H9 (cell line): ENCODE measurements at regions not wholly inside any gene's neighbourhood (a gene's known extent, or its start where the extent isn't known, plus 50 kb on each side); places are given as distances from the start of the nearest gene placed in this dataset.

Experiments used
- DNase-seq: peaks from one replicate; pipeline ENCODE4 v3.0.0-alpha.2; 2017
- H2AFZ ChIP-seq: one replicate; pipeline ENCODE4 v1.6.1; 2013; ENCODE audit warnings: mild to moderate bottlenecking, low read length, control low read depth, moderate library complexity
- H2AK5ac ChIP-seq: 2 replicates; pipeline ENCODE4 v1.6.1; 2013; ENCODE audit warnings: low read length, control low read depth, mixed read lengths; ENCODE audit not compliant: insufficient read length
- H2BK120ac ChIP-seq: one replicate; pipeline ENCODE4 v1.6.1; 2013; ENCODE audit warnings: low read depth, mild to moderate bottlenecking, low read length, control low read depth, inconsistent platforms; ENCODE audit not compliant: poor library complexity, severe bottlenecking
- H2BK12ac ChIP-seq: 2 replicates; pipeline ENCODE4 v1.6.1; 2013; ENCODE audit warnings: low read length, control low read depth, mixed read lengths, low read depth; ENCODE audit not compliant: insufficient read length
- H2BK15ac ChIP-seq: 2 replicates; pipeline ENCODE4 v1.6.1; 2013; ENCODE audit warnings: low read depth, low read length, control low read depth
- H2BK20ac ChIP-seq: one replicate; pipeline ENCODE4 v1.6.1; 2013; ENCODE audit warnings: low read depth, mild to moderate bottlenecking, low read length, control low read depth, inconsistent platforms; ENCODE audit not compliant: poor library complexity, severe bottlenecking
- H2BK5ac ChIP-seq: 2 replicates; pipeline ENCODE4 v1.6.1; 2013; ENCODE audit warnings: low read length, control low read depth, mixed read lengths; ENCODE audit not compliant: insufficient read length
- H3K14ac ChIP-seq: 2 replicates; pipeline ENCODE4 v1.6.1; 2013; ENCODE audit warnings: low read length, control low read depth; ENCODE audit not compliant: insufficient read depth
- H3K18ac ChIP-seq: 2 replicates; pipeline ENCODE4 v1.6.1; 2013; ENCODE audit warnings: low read depth, mild to moderate bottlenecking, mixed read lengths, low read length, control low read depth; ENCODE audit not compliant: insufficient read length
- H3K23ac ChIP-seq: 2 replicates; pipeline ENCODE4 v1.6.1; 2013; ENCODE audit warnings: low read length, control low read depth, mixed read lengths, low read depth; ENCODE audit not compliant: insufficient read length
- H3K23me2 ChIP-seq: 2 replicates; pipeline ENCODE4 v1.6.1; 2013; ENCODE audit warnings: low read depth, mild to moderate bottlenecking, mixed read lengths, low read length, control low read depth; ENCODE audit not compliant: insufficient read length, poor library complexity, severe bottlenecking
- H3K27ac ChIP-seq: 2 replicates; pipeline ENCODE4 v1.5.1; 2013; ENCODE audit warnings: low read length, control low read depth, mixed read lengths, low read depth; ENCODE audit not compliant: insufficient read length
- H3K27me3 ChIP-seq: 2 replicates; pipeline ENCODE4 v1.6.1; 2013; ENCODE audit warnings: low read length, control low read depth, inconsistent platforms; ENCODE audit not compliant: insufficient read depth
- H3K4ac ChIP-seq: 2 replicates; pipeline ENCODE4 v1.6.1; 2013; ENCODE audit warnings: low read depth, mild to moderate bottlenecking, control low read depth, inconsistent platforms, low read length, moderate library complexity
- H3K4me1 ChIP-seq: 2 replicates; pipeline ENCODE4 v1.6.1; 2013; ENCODE audit warnings: low read length, control low read depth, inconsistent platforms; ENCODE audit not compliant: insufficient read depth
- H3K4me2 ChIP-seq: 2 replicates; pipeline ENCODE4 v1.6.1; 2013; ENCODE audit warnings: low read length, control low read depth, mixed read lengths; ENCODE audit not compliant: insufficient read length, insufficient read depth
- H3K56ac ChIP-seq: 2 replicates; pipeline ENCODE4 v1.6.1; 2013; ENCODE audit warnings: low read depth, mild to moderate bottlenecking, mixed read lengths, low read length, control low read depth; ENCODE audit not compliant: insufficient read length
- H3K79me1 ChIP-seq: 2 replicates; pipeline ENCODE4 v1.6.1; 2013; ENCODE audit warnings: low read depth, mild to moderate bottlenecking, moderate library complexity, low read length, control low read depth, inconsistent platforms; ENCODE audit not compliant: insufficient read depth, poor library complexity, severe bottlenecking
- H3K79me2 ChIP-seq: 2 replicates; pipeline ENCODE4 v1.6.1; 2013; ENCODE audit warnings: low read length, control low read depth, inconsistent platforms; ENCODE audit not compliant: insufficient read depth
- H3K9ac ChIP-seq: 2 replicates; pipeline ENCODE4 v1.6.1; 2013; ENCODE audit warnings: low read length, control low read depth, mixed read lengths; ENCODE audit not compliant: insufficient read length; ENCODE audit errors: extremely low read depth
- H3K9me3 ChIP-seq: one replicate; pipeline ENCODE4 v1.6.1; 2013; ENCODE audit warnings: low read depth, low read length, inconsistent platforms; ENCODE audit not compliant: control insufficient read depth
- H3T11ph ChIP-seq: one replicate; pipeline ENCODE4 v1.6.1; 2013; ENCODE audit warnings: mild to moderate bottlenecking, low read length, control low read depth, inconsistent platforms
- H4K20me1 ChIP-seq: one replicate; pipeline ENCODE4 v1.6.1; 2013; ENCODE audit not compliant: control insufficient read depth, insufficient read length, insufficient read depth
- H4K5ac ChIP-seq: 2 replicates; pipeline ENCODE4 v1.6.1; 2013; ENCODE audit warnings: low read depth, mild to moderate bottlenecking, mixed read lengths, low read length, control low read depth; ENCODE audit not compliant: insufficient read length
- H4K8ac ChIP-seq: replicated peaks from 2 replicates; pipeline ENCODE4 v1.6.1; 2013; ENCODE audit warnings: low read length, control low read depth, mixed read lengths, low read depth; ENCODE audit not compliant: insufficient read length
- H4K91ac ChIP-seq: 2 replicates; pipeline ENCODE4 v1.6.1; 2013; ENCODE audit warnings: low read depth, mild to moderate bottlenecking, moderate library complexity, mixed read lengths, low read length, control low read depth; ENCODE audit not compliant: insufficient read length
- H3K27ac Mint-ChIP-seq, 3 experiments: 2 replicates in 2 of 3; 3 replicates in 1 of 3; pipeline ENCODE4 v1.8.0; 2020 to 2021; ENCODE audit warnings: mixed read lengths in 3 of 3, mild to moderate bottlenecking in 1 of 3, moderate library complexity in 1 of 3
- H3K27me3 Mint-ChIP-seq: 2 replicates; pipeline ENCODE4 v1.8.0; 2021; ENCODE audit warnings: low read depth, mild to moderate bottlenecking, moderate library complexity, mixed read lengths
- H3K36me3 Mint-ChIP-seq, 3 experiments: 2 replicates in 2 of 3; 3 replicates in 1 of 3; pipeline ENCODE4 v1.8.0; 2020 to 2021; ENCODE audit warnings: low read depth in 3 of 3, mixed read lengths in 3 of 3; ENCODE audit not compliant: insufficient read depth in 1 of 3
- H3K4me1 Mint-ChIP-seq, 2 experiments: 2 replicates each; pipeline ENCODE4 v1.8.0; 2020; ENCODE audit warnings: mixed read lengths in 2 of 2
- H3K4me3 Mint-ChIP-seq, 2 experiments: 2 replicates in 1 of 2; 3 replicates in 1 of 2; pipeline ENCODE4 v1.8.0; 2020 to 2021; ENCODE audit warnings: mild to moderate bottlenecking in 2 of 2, mixed read lengths in 2 of 2, moderate library complexity in 1 of 2
- H3K9me3 Mint-ChIP-seq, 2 experiments: 2 replicates in 1 of 2; 3 replicates in 1 of 2; pipeline ENCODE4 v1.8.0; 2020; ENCODE audit warnings: mild to moderate bottlenecking in 2 of 2, mixed read lengths in 2 of 2, moderate library complexity in 1 of 2
- CTCF ChIP-seq: fragments of 200-600 bp; sonication (generic); conservative IDR thresholded peaks from 3 replicates; pipeline ENCODE4 v1.8.0; 2021; ENCODE audit warnings: antibody characterized with exemption, mild to moderate bottlenecking
- WGBS: extraction: QIAGEN DNeasy Blood & Tissue Kit; methylation state at CpG from one replicate; pipeline ENCODE4 v1.1.7; 2013; ENCODE audit warnings: missing lambda C conversion rate, low lambda C conversion rate, mixed read lengths; ENCODE audit not compliant: insufficient read length; ENCODE audit errors: extremely low coverage; 5-methylcytosine and 5-hydroxymethylcytosine counted together

- H3K18ac ChIP-seq = no peak overlapping the region
- no peak overlapping the region for H3K56ac ChIP-seq
- no peak overlapping the region for H2BK5ac ChIP-seq
- no peak overlapping the region for H2BK12ac ChIP-seq
- Mint-ChIP-seq H3K4me3 (no peak overlapping the region), H3K36me3 (no peaks in the 10 kb centered on the region), H3K27me3 (peaks cover 2% of the 10 kb centered on the region), H3K9me3 (no peaks in the 10 kb centered on the region), H3K27ac (no peak overlapping the region), H3K4me1 (peaks cover 10 to 40% of the 10 kb centered on the region in 2 experiments)
- no peak overlapping the region for H3K9ac ChIP-seq
- H3K4me2 ChIP-seq = no peak overlapping the region
- H3K79me1 ChIP-seq = no peaks in the 10 kb centered on the region
- H3T11ph ChIP-seq = no peak overlapping the region
- no peak for DNase-seq
- no peak overlapping the region for H2AFZ ChIP-seq
- H3K27me3 ChIP-seq = no peaks in the 10 kb centered on the region
- no peak overlapping the region for H3K27ac ChIP-seq
- no peaks in the 10 kb centered on the region for H3K4me1 ChIP-seq
- H3K9me3 ChIP-seq = no peaks in the 10 kb centered on the region
- H2BK20ac ChIP-seq = no peak overlapping the region
- H3K23ac ChIP-seq = no peak overlapping the region
- H4K20me1 ChIP-seq = no peaks in the 10 kb centered on the region
- no peak overlapping the region for H4K91ac ChIP-seq
- no peak overlapping the region for H2BK120ac ChIP-seq
- H2BK15ac ChIP-seq = no peak overlapping the region
- no peak overlapping the region for H2AK5ac ChIP-seq
- no peak overlapping the region for H3K14ac ChIP-seq
- no peaks in the 10 kb centered on the region for H3K23me2 ChIP-seq
- TF ChIP-seq CTCF = no peak
- WGBS = no CpG with 5 or more reads among the region's 3 CpGs
- no peak overlapping the region for H4K8ac ChIP-seq
- H4K5ac ChIP-seq = no peak overlapping the region
- no peaks in the 10 kb centered on the region for H3K79me2 ChIP-seq
- H3K4ac ChIP-seq = no peak overlapping the region
Measured at GRCh38 chr7:27345164-27345887, 102.7 kb downstream of the EVX1 start.
